ENCODE measurements at regions not wholly inside any gene's neighbourhood (a gene's known extent, or its start where the extent isn't known, plus 50 kb on each side); places are given as distances from the start of the nearest gene placed in this dataset.

DNA sequence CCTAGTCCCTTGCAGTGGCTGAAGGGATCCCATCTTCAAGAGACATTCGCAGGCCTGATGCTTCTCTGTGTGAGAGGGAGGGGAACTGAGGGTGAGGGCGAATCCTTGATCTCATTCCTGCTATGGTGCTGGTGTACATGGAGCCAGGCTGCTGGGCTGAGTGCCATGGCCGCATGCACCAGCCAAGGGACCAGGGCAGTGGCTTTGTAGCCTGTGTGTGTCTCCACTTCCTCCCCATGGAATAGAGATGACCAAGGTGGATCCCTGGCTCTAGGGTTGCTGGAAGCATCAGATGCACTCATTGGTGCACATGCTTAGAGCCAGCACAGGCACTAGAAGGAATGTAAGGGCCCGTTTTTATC, 195.0 kb downstream of the FOXL1 start:
- no peak for DNase-seq (ENCODE audit: low spot score)

DNA sequence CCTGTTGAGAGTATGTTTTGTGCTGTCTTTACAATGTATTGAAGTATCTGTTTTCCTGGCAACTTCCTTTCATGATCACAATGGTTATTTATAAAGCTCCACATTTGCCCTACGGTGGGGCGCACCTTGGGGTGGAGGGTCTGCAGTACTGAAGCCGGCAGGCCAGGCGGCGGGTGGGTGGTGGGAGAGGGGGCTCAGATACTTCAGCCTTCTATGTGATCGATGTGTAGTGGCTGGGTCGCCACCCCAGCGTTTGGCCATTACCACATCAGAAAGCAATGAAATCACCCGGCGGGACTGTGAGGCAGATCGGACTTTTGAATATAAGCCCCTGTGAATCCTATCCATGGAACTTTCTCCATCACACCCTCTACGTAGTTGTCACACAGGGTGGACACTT, 196.6 kb downstream of the FOXL1 start:
- DNase-seq (ENCODE audit: low spot score) = no peak

DNA sequence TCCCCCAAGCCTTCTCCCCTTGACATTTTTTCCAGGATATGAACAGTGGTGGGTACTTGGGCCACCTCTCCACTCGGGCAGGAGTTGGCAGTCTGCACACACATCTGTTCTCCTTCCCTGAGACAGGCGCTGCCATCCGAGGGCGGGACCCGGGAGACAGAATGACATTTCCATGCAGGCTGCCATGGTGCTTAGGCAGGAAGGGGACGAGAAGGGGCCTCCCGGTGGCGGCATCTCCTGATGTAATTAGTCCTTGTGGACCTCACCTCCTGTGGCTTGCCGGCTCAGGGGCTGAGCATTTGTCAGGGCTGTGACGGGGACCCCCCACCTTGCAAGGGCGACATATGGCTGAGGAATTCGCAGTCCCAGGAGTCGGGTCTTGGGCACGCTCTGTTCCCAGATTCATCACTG, 197.2 kb downstream of the FOXL1 start:
- no peak for DNase-seq (ENCODE audit: low spot score)

DNA sequence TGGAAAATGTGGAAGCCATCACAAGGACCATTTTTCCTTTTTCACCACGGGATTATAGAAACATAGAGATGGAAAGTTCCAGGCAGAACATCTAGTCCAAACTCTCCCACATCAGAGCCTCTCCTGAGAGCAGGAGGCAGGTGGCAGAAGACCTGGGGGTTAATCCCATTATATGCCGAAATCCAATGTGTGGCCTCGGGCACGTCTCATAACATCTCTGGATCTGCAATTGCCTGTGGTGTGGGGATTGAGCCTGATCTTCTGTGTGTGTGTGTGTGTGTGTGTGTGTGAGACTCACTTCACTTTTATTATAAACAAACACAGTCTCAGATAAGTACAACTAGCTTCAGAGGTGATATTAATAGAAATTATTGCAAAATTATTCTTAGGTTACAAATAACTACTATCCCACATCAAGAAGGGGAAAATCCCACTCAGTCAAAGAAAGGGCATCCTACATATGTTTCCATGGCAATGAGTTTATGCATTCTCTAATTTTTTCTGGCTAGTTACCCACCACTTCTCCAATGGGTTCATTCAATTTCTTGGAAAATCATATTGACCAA, 199.1 kb downstream of the FOXL1 start:
- no peak for DNase-seq (ENCODE audit: low spot score)

DNA sequence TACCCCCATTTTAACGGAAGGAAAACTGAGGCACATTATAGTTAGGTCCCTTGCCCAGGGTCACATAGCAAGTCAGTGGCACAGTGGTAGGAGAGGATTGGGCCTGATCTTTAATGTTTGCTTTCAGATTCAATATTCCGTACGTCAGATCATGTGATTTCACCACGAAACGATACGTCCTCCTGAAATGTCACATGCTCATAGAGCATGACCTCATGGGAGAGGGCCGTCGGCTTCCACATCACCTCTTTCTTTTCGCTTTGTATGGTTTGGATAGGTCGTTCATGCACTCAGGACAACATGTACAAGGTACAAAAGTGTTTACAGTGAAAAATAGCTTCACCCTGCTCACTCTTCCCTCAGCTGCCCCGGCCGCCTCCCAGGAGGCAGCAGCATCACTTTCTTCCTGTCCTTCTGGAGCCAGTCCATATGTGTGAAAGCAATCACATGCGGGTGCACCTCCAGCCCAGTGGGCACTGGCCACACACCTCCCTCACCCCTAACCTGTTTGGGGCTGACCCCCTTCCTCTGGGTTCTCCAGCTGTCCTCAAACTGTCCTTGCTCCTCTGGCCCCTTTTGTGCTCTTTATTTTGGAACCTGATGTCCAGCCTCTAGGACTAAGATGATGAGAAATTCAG, 199.9 kb downstream of the FOXL1 start:
- no peak for DNase-seq (ENCODE audit: low spot score)

DNA sequence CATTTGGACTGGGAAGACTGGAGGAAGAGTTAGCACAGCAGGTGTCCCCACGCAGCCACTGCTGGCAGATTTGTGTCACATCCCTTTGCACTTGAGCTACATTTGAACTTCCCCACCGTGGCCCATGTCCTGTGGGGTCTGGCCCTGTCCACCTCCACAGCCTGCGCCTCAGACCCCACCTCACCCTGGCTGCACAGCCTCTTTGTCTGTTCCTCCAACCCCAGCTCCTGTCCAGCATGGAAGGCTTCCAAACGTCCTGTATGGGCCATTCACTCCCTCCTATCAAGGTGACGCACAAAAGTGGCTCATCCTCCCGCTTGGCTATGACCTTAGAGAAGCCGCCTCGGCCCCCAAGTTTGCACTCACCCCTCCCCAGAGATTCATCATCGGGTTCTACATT, 200.6 kb downstream of the FOXL1 start:
- DNase-seq (ENCODE audit: low spot score) = no peak

DNA sequence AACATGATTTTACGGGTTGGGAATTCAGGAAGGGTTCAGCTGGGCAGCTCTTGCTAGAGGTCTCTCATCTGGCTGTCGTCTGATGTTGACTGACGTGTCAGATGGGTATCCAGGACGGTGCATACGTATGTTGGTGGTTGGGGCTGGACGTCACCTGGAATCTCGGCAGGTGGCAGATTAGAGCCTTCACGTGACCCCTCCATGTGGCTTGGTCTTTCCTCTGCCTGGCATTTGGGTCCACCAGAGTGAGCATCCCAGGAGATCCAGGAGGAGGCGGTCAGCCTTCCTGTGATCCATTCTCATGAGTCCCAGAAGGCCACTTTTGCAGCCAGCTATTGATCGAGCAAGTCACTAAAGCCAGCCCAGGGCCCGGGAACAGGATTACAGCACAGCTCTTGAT, 202.7 kb downstream of the FOXL1 start:
- no peak for DNase-seq (ENCODE audit: low spot score)

DNA sequence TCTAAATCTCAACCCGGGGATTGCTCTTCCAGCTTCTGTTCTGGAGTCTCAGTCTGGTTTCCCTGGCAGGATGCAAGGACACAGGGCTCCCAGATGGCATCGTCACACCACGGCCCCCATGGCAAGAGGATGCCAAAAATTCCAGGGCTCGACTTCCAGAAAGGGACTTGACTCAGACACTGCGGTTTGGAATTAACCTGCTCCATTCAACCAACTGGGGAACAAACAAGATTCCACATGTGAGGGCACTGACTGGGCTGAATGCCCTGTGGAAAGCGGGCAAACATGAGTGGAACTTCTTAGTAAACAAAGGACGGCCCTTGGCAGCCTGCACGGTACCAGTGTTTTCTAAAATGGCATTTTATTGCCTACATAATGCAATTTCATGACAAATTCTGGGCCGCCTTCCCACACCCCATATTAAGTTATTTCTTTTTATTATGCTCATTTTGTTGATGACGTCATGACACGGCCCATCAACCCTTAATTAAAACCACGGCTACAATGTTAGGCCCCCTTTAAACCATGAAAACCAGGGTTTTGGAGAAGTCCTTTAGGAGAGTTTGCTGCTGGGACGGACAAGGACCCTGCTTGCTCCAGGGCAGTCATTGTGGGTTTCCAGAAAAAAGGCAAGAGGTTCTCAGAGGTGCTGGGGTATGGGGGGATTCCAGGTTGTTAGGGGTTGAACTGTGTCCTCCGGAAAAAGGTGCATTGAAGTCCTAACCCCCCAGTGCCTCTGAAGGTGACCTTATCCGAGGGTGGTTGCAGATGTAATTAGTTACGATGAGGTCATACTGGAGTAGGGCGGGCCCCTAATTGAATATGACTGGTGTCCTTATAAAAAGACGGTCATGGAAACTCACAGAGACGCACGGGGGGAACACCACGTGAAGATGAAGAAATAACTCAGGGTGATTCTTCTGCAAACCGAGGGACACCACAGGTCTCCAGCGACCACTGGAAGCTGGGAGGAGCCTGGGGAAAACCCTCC, 205.6 kb downstream of the FOXL1 start:
- DNase-seq (ENCODE audit: low spot score) = no peak

DNA sequence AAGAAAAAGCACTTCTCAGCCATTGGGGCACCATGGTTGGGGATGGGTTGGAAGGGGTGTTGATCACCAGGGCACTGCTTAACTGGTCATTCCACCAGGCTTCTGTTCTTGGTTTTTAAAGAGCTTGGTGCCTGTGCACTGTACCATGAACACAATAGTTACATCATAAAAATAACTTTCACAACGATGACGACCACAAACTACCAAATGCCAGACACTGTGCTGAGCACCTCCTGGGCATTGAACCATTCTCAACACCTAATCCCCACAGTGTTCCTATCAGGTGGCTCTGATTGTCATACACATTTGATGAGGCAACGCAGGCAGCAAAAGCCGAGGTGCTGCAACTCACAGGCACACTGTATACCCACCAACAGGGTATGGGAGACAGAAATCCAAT, 208.0 kb downstream of the FOXL1 start:
- DNase-seq (ENCODE audit: low spot score) = no peak

DNA sequence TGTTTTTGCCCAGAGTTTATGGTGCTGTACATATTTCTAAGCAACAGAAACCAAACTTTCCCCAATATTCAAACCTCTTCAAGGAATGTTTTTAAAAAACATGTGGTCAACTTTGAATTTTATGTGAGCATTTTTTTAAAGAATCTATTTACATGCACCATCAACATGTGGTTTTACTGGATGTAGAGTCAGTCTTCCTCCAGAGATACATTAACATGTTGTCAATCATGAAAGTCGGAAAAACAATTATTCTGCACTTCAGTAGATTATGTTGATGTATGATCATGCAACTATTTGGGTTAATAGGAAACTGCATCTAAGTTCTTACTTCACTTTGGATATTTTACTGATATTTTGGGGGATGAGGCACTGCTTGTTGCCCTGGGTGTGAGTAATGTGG, 208.6 kb downstream of the FOXL1 start:
- DNase-seq (ENCODE audit: low spot score) = no peak

DNA sequence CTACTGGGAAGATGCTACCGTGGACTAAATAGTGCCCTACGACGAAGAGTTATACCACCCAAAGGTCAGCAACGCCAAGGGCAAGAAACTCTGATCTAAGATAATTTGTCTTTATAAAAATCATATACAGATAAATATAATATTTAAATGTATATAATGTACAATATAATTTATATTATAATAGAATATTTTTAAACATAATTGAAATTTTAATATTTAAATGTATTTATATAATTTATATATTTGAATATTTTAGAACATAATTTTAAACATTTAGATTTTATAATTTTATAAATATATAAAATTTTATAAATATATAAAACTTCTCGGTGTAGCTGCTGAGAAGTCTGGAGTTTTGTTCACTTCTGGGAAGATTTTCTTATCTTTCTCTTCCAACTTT, 209.2 kb downstream of the FOXL1 start:
- DNase-seq (ENCODE audit: low spot score) = no peak

DNA sequence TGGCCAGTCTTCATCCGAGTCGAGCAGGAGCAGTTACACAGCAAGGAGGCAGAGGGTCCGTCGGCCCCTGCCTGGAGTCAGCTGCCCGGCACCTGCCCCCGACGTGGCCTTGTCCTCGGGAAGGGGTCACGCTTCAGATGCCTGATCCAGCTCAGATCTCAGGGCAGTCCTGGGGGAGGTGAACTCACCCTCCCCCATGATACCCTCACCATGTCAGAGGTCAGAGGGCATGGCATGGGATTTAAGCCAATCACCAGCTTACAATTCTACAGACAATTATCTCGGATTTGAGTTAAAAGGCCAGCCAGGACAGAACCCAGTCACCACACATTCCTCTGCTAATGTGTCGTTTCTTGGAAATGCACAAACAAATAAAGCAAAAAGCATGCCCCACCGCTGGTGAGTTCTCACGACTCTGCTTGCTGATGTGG, 211.3 kb downstream of the FOXL1 start:
- DNase-seq (ENCODE audit: low spot score) = no peak

DNA sequence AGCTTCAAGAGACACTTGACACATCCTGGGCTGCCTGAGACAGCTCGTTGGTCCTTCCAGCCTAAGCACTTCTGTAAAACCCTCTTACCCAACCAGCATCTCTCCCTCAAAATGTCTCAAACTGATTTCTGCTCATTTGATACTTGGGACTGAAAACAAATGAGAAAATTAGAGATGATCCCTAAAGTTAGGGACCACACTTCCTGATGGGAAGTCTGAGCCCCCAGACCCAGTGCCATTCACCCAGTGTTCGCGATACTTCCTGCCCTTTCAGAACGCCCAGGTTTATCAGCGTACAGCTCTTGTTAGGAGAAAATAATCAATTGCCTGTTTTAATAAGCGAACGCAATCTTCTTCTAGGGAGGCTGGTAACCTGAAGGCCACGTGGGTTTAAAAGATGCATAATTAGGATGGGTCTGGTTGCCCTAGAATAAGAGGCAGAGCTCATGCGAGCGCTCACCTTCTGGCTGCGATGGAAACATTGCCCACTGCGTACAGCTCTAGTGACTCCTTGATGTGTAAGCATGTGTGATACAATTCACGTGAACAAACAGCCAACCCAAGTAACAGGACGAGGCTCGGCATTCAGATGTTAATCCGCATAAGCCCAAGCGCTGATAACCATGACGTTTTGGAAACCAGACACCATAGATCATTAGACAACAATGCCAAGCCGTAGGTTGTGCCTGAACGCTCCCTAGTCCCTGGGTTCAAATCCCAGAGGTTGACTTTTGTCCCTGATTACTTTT, 213.1 kb downstream of the FOXL1 start:
- no peak for DNase-seq (ENCODE audit: low spot score)

DNA sequence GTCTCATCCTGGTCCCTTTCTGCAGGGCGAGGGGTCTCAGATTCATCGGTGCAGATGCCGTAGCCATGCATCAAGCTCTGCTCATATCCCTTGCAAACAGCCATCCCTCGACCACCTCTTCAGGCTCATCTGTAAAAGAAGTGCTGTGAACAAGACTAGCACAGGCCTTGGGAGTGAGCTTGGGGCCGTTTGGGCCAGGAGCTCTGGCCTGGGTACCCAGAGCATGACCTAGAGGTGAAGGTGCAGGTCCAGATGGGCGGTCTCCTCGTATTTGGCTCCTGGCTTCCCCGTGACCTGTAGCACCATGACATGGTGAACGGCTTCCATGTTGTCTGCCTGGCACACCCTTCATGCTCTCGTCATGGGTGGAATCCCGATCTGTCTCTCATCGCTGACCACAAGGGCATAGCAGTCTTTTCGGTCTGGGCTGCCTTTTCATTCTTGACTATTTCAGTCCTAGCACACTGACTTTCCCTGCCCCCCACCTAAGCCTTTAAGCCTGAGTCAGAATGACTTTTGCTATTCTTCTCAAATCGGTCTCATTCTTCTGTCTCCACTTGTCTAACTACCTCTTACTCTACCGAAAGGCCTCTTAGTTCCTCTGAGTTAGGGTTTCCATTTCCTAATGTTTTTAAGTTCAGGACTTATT, 216.0 kb downstream of the FOXL1 start:
- DNase-seq (ENCODE audit: low spot score) = no peak

DNA sequence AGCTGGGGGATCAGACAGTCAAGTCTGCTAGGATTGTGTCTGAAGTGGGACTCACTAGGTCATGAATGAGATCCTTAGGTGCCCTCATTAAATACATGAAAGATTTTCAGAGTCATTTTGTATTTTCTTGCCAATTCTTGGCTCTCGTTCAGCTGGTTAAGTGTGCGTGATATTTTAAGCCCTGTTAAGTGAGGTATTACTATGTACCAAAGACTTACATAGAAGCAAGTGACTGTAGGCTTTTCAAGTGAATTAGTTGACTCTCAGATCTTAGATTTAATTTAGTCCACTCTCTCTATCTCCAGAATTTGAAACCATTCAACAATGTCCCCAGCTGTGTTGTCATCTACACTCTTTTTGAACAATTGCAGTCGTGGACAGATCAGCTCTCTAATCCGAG, 219.4 kb downstream of the FOXL1 start:
- DNase-seq (ENCODE audit: low spot score) = no peak

DNA sequence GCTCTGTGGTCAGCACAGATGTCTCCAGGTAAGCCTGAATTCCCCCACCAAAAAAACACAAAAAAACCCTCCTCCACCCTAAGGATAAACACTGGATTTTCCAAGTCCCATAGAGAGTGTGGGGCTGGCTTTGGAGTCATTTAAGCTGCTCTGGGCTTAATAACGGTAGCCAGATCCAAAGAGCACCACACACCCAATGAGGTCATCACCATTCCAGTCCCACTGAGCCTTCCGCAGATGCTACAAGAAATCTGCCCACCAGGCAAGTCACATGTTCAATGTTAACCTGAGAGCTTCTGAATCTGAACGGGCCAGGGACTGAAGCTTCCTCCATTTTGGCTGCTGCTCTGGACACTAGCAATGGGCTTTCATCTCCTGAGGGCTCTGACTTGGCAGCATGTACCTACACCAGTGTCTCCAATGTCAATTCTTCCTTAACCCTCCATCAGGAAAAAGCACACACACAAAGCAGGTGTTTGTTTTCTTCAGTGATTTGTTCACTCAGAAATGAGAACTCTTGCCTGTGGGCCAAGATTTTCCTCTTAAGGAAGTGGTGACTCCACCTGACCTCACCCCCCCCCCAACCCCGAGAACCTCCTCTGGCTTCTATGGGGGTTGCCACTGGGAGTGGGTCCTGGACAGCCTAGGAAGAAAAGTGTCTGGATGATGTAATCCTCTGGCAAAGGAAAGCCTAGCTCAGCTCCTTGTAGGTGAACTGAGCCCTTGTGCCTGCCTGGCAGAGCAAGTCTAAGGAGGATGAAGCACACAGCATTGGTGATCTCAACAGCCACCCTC, 220.1 kb downstream of the FOXL1 start:
- DNase-seq (ENCODE audit: low spot score) = no peak

DNA sequence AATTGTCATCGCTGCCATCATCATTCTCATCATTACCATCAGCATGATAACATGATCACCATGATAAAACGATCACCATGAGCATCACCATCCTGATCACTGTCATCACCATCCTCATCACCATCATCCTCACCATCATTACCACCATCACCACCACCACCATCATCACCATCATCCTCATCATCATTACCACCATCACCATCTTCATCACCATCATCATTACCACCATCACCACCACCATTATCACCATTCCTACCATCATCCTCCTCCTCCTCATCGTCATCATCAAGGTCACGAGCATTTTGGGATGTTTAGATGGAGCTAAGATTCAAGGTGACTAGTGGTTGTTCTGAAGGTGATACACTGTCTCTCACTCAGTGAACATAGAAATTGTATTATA, 221.0 kb downstream of the FOXL1 start:
- no peak for DNase-seq (ENCODE audit: low spot score)

DNA sequence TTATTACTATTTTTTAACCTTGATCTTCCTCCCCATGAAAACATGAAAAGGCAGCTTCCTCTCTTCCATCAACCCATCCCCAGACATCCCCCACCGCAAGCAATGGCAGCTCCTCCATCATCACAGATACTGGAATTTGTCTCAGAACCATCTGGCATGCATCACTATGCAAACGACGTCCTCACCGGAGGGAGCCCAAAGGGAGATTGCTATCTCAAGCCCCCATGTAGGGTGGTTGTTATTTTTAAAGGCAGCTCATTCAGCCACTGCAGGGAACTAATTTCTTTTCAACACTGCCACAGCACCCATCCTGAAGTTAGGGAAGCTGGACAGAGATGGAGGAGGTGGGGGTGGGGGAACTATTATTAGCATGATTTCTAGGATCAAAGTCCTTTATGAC, 222.5 kb downstream of the FOXL1 start:
- DNase-seq (ENCODE audit: low spot score) = no peak

DNA sequence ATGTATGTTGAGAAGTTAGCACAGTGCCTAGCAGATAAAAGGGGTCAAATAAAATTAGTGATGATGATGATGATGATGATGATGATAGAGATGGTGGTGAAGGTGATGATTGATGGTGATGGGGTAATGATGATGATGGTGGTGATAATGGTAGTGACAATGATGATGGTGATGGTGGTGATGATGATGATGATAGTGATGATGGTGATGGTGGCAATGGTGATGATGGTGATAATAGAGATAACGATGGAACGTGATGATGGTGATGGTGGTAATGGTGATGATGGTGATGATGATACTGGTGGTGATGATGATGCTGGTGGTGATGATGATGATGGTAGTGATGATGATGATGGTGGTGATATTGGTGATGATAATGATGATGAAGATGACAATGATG, 223.7 kb downstream of the FOXL1 start:
- no peak for DNase-seq (ENCODE audit: low spot score)

DNA sequence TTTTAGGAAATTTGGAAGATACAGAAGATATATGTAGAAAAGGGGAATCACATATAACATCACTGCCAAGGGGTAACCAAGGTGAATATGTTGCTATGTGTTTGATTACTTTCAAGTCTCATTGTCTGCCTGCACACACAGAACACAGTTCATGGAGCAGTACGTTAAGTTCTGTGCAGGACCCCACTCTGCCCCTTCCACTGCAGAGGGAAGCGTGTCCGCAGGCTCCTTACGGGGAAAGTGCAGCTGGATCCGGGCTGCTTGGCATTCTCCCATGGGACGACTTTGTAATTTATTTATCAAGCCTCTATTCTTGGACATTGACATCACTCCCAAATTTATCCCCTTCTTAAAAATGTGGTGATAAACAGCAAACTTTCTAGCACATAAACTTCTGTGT, 226.8 kb downstream of the FOXL1 start:
- DNase-seq (ENCODE audit: low spot score) = no peak

DNA sequence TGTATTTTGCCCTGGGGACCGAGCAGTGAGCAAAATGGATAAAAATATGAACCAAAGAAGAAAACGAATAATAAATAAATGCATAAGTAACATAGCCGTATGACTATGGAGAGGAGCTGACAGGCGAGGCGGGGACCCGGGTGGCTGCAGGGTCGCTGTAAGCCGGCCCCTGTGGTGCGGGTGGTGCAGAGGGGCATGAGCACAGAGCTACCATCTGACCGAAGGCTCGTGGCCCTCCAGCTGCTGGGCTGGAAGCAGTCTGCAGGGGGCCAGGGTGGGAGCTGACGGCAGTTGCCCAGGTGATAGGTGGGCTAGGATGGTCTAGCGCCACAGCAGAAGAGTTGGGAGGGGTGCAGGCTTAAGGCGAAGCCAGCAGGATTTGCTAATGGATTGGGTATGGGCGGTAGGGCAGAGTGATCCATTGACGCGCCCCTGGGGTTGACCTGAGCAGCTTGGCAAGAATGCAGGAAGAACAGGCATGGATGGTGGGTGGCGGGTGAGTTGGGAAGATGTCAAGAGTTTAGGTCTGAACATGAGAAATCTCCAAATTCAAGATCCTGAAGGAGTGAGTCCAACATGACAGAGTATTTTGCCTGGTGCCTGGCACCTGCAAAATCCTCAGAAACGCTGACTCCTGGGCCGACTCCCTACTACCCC, 228.0 kb downstream of the FOXL1 start:
- no peak for DNase-seq (ENCODE audit: low spot score)

All from AG08396 (cell line).